H1 (cell line): ENCODE measurements at regions not wholly inside any gene's neighbourhood (a gene's known extent, or its start where the extent isn't known, plus 50 kb on each side); places are given as distances from the start of the nearest gene placed in this dataset.

ENCODE experiments used
- RXRA ChIP-seq: IDR thresholded peaks from 2 replicates; pipeline ENCODE4 v1.6.1; 2011; ENCODE audit warnings: low read depth, mild to moderate bottlenecking, low read length, moderate library complexity; ENCODE audit not compliant: insufficient read depth
- SIN3A ChIP-seq, 2 experiments: IDR thresholded peaks in 1 of 2; conservative IDR thresholded peaks in 1 of 2; 2 replicates each; pipeline ENCODE4 v1.6.1; 2011 to 2012; ENCODE audit warnings: low read length in 2 of 2, improper control_type of control experiment in 1 of 2, low read depth in 1 of 2, mild to moderate bottlenecking in 1 of 2
- SIX5 ChIP-seq: IDR thresholded peaks from 2 replicates; pipeline ENCODE4 v1.6.1; 2011; ENCODE audit warnings: mild to moderate bottlenecking, low read depth, low read length
- SP4 ChIP-seq: IDR thresholded peaks from 2 replicates; pipeline ENCODE4 v1.6.1; 2012; ENCODE audit warnings: low read length, inconsistent platforms
- TEAD4 ChIP-seq: IDR thresholded peaks from 2 replicates; pipeline ENCODE4 v1.6.1; 2012; ENCODE audit warnings: low read depth, low read length, inconsistent platforms, mixed read lengths

- TF ChIP-seq SIN3A (conservative IDR thresholded peaks at IDR 0.05 in 1 of 2, IDR thresholded peaks at IDR 0.05 in 1 of 2; ENCODE audit: low read depth in 1 of 2, low read length in 2 of 2) (no peak), TEAD4 (no peak), SIX5 (no peak), RXRA (no peak), SP4 (no peak)
These were observed 402.9 kb upstream of the TYRP1 start (continued) for GRCh38 chr9:12290166-12290869.
